Breast epithelium (tissue), 4 donors: ENCODE measurements at regions not wholly inside any gene's neighbourhood (a gene's known extent, or its start where the extent isn't known, plus 50 kb on each side); places are given as distances from the start of the nearest gene placed in this dataset.

Experiments used
- DNase-seq, 2 donors: peaks; one replicate each; pipeline ENCODE4 v3.0.0-alpha.2; 2019; ENCODE audit warnings: low spot score in 2 of 2
- H3K27ac ChIP-seq, 2 donors: fragments of 200-600 bp; sonication (generic) in 1 of 2; one replicate each; pipeline ENCODE4 v1.5.1; 2016 to 2019; ENCODE audit warnings: mild to moderate bottlenecking in 1 of 2
- H3K27me3 ChIP-seq, 2 donors: fragments of 200-600 bp; sonication (generic) in 1 of 2; one replicate each; pipeline versions ENCODE4 v1.5.1 to v1.6.0; 2017 to 2019; ENCODE audit warnings: control low read depth in 1 of 2, mild to moderate bottlenecking in 1 of 2
- H3K36me3 ChIP-seq: fragments of 200-600 bp; one replicate; pipeline ENCODE4 v1.5.1; 2019
- H3K4me1 ChIP-seq, 2 donors: fragments of 200-600 bp; sonication (generic); one replicate each; pipeline ENCODE4 v1.5.1; 2016 to 2019; ENCODE audit warnings: control low read depth in 1 of 2
- H3K4me3 ChIP-seq, 3 donors: fragments of 200-600 bp; sonication (generic); 1 replicate in 2 of 3; 2 replicates in 1 of 3; pipeline ENCODE4 v1.5.1; 2016 to 2019; ENCODE audit warnings: mild to moderate bottlenecking in 3 of 3, moderate library complexity in 2 of 3
- H3K9me3 ChIP-seq, 2 donors: fragments of 200-600 bp; sonication (generic) in 1 of 2; one replicate each; pipeline ENCODE4 v1.5.1; 2016 to 2019; ENCODE audit warnings: control low read depth in 1 of 2
- CTCF ChIP-seq, 3 donors: fragments of 450-650 bp; IDR thresholded peaks; one replicate each; pipeline ENCODE4 v1.5.1; 2016 to 2017; ENCODE audit warnings: antibody characterized with exemption in 3 of 3, mild to moderate bottlenecking in 3 of 3, moderate library complexity in 3 of 3
- POLR2A ChIP-seq: fragments of 450-650 bp; IDR thresholded peaks from one replicate; pipeline ENCODE4 v1.6.1; 2016; ENCODE audit warnings: antibody characterized with exemption, mild to moderate bottlenecking, moderate library complexity
- POLR2AphosphoS5 ChIP-seq, 3 donors: sonication (generic); formaldehyde crosslinking; IDR thresholded peaks; one replicate each; pipeline ENCODE4 v1.6.1; 2017; ENCODE audit warnings: antibody characterized with exemption in 3 of 3
- intact Hi-C: fragments of 100-400 bp; cut with DNase I; formaldehyde crosslinking; loops from one replicate; pipeline ENCODE4 v1.15.1; 2023; ENCODE audit warnings: low total_unique reads

GRCh38 chr3:94293793-94294195 is 230.9 kb downstream of the NSUN3 start:
- H3K9me3 ChIP-seq, result no peaks in the 10 kb centered on the region
- intact Hi-C loops, result no loop called here
- no peak overlapping the region for H3K4me3 ChIP-seq
- H3K27ac ChIP-seq, result no peak overlapping the region
- H3K36me3 ChIP-seq, result no peaks in the 10 kb centered on the region
- no peaks in the 10 kb centered on the region for H3K27me3 ChIP-seq
- DNase-seq, result no peak
- H3K4me1 ChIP-seq, result no peaks in the 10 kb centered on the region
- TF ChIP-seq POLR2AphosphoS5 (IDR thresholded peaks at IDR 0.05), result no peak
- no peak for TF ChIP-seq CTCF (IDR thresholded peaks at IDR 0.05)
- TF ChIP-seq POLR2A, result no peak

GRCh38 chr3:94294806-94295205 is 231.9 kb downstream of the NSUN3 start:
- intact Hi-C loops, result no loop called here
- Histone ChIP-seq H3K4me3 (no peak overlapping the region), H3K9me3 (no peaks in the 10 kb centered on the region), H3K27ac (no peak overlapping the region), H3K36me3 (no peaks in the 10 kb centered on the region), H3K4me1 (no peaks in the 10 kb centered on the region), H3K27me3 (no peaks in the 10 kb centered on the region)
- TF ChIP-seq POLR2A (no peak), POLR2AphosphoS5 (IDR thresholded peaks at IDR 0.05) (no peak), CTCF (IDR thresholded peaks at IDR 0.05) (no peak)
- no peak for DNase-seq

- TF ChIP-seq POLR2A (no peak), POLR2AphosphoS5 (IDR thresholded peaks at IDR 0.05) (no peak), CTCF (IDR thresholded peaks at IDR 0.05) (no peak)
These were observed 236.9 kb downstream of the NSUN3 start for GRCh38 chr3:94299716-94300115.

GRCh38 chr3:94301366-94301765 is 238.5 kb downstream of the NSUN3 start:
- DNase-seq, result no peak
- intact Hi-C loops, result no loop called here
- H3K4me1 ChIP-seq, result no peaks in the 10 kb centered on the region
- H3K4me3 ChIP-seq, result no peak overlapping the region
- H3K36me3 ChIP-seq, result no peaks in the 10 kb centered on the region
- no peaks in the 10 kb centered on the region for H3K9me3 ChIP-seq
- no peak overlapping the region for H3K27ac ChIP-seq
- TF ChIP-seq POLR2A (no peak), CTCF (IDR thresholded peaks at IDR 0.05) (no peak), POLR2AphosphoS5 (IDR thresholded peaks at IDR 0.05) (no peak)
- H3K27me3 ChIP-seq, result no peaks in the 10 kb centered on the region

More at GRCh38 chr3:94299716-94300115, 236.9 kb downstream of the NSUN3 start:
- no peaks in the 10 kb centered on the region for H3K9me3 ChIP-seq
- H3K27ac ChIP-seq, result no peak overlapping the region
- no peaks in the 10 kb centered on the region for H3K4me1 ChIP-seq
- H3K36me3 ChIP-seq, result no peaks in the 10 kb centered on the region
- intact Hi-C loops, result no loop called here
- no peak for DNase-seq
- H3K4me3 ChIP-seq, result no peak overlapping the region
- H3K27me3 ChIP-seq, result no peaks in the 10 kb centered on the region

- H3K4me1 ChIP-seq, result no peaks in the 10 kb centered on the region
- DNase-seq, result no peak
- H3K27me3 ChIP-seq, result no peaks in the 10 kb centered on the region
- intact Hi-C loops, result no loop called here
- H3K27ac ChIP-seq, result no peak overlapping the region
- no peak overlapping the region for H3K4me3 ChIP-seq
- no peaks in the 10 kb centered on the region for H3K9me3 ChIP-seq
- TF ChIP-seq CTCF (IDR thresholded peaks at IDR 0.05), result no peak
- TF ChIP-seq POLR2AphosphoS5 (IDR thresholded peaks at IDR 0.05), result no peak
- TF ChIP-seq POLR2A, result no peak
- no peaks in the 10 kb centered on the region for H3K36me3 ChIP-seq
These were observed 240.4 kb downstream of the NSUN3 start for GRCh38 chr3:94303266-94303665.
